ENCODE measurements at regions not wholly inside any gene's neighbourhood (a gene's known extent, or its start where the extent isn't known, plus 50 kb on each side); places are given as distances from the start of the nearest gene placed in this dataset.
"Not testable (repeated sequence)": the region's sequence is repeated elsewhere in the genome, so short reads cannot be mapped to it uniquely, and the experiment has no call there.

DNA sequence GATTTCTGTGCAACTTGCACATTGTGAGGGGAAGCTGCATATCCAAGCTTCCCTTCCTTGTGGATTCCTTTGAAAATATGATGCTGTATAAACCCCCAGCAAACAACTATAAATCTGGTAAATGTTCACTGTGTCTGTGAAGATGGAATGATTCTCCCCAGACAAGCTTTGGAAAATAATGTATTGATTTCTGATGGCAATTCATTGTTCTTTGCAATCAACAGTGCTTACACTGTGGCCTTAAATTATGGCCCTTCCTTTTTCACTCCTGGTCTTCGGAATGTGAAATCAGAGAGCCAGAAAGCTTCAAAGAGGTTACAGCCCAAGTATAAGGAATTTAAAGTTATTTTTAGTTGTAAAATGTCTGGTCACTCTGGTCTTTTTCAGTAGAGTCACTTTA lies 308.8 kb downstream of the CBLN4 start:
- DNase-seq (ENCODE audit: low spot score in 2 of 2) (no peak), FAIRE-seq (no peak)

DNA sequence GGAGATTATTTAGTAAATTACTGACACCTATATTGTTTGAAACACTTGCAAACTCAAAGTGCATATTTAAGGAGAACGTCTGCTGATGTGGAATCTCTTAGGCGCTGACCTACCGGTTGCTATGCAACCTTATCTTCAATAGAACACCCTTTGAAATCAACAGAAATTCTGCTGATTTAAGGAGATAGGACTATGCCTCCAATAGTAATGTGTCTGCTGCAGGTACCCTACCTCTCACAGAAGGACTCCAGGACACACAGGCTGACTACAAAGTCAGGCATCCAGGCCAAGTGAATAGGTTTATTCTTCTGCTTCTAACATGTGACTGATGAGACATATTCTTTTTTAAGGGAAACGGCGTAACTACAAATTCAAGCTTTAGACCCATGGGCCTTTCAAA lies 311.7 kb downstream of the CBLN4 start:
- no peak for DNase-seq (ENCODE audit: low spot score in 2 of 2)
- FAIRE-seq, result no peak

DNA sequence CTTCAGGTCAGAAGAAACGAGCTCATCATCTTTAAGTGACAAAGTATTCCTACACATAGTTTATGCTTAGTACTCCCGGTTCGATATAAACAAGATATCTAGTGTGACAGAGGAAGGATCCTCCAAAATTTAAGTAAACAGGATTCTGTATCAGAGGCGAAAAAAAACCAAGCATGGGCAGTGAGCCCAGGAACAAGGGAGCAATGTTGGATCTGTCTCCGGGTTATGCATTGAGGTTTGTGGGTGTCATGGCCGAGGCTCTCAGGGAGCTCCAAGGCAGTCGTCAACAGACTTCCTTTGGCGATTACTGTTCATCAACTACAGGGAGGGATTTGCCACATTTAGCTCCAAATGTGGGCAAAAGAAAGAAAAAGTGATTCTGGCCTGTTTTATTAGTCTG lies 319.5 kb downstream of the CBLN4 start:
- no peak for FAIRE-seq

DNA sequence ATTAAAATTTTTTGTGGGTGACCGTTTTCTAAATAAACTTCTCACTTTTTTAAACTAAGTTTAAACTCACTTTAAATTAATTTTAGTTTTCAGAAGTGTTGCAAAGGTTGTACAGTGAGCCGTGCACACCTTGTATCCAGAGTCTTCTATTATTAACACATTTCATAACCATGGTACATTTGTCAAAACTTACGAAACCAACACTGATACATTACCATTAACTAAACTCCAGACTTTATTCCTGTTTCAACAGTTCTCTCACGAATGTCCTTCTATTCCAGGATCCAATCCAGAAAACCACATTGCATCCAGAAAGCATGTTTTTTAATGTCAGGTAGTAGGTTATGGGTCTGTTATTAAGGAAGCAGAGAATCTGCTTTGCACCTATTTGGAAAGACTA lies 319.9 kb downstream of the CBLN4 start:
- DNase-seq (ENCODE audit: low spot score in 2 of 2) (no peak), FAIRE-seq (no peak)

More for the DNA sequence above, 319.5 kb downstream of the CBLN4 start:
- DNase-seq (ENCODE audit: low spot score in 2 of 2), result no peak

DNA sequence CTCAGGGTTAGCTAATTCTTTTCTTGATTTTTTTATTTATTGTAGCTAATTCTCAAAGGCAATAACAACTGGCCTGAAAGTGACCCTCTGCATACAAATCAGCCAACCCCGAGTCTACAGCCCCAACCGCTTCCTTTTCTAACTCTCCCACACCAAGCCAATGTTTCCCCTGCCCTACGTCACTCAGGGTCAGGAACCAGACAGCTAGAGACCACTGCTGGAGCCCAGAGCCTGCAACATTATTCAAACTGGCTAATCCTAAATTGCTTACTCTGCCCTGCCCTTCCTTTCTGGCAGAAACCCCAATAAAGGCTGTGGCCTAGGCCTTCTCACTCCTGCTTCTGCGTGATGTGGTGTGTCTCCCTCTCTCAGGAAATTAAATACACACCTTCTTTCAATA lies 320.7 kb downstream of the CBLN4 start:
- FAIRE-seq, result no peak

DNA sequence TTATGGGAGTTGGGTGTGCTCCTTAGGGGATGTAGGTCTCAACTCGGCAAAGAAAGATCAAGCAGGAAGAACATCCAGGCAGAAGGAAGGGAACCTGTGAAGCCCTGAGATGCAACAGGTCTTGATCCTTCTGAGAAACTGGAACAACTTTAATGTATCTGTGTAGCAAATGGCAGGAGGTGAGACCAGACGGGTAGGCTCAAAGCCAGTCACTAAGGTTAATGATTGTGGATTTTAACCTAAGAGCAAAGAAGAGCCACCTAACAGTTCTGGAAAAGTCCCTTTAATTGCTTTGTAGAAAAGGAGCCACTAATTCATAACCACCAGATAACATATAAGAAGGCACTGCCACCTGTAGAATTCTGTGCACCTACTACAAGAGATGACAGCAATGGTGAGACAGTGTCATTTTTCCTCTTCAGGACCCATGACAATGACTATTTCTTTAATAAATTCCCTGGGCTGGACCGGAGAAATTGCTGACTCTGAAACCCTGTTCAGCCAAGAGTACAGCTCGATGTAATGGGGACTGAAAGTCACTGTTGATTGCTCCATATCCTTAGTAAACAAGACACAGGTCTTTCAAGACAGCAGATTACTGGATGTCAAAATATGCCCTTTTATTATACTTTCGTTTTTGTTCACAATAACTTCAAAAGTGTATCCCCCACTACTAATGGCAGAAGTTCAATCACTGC lies 326.2 kb downstream of the CBLN4 start:
- no peak for DNase-seq (ENCODE audit: low spot score in 2 of 2)
- no peak for FAIRE-seq

More for the DNA sequence above, 320.7 kb downstream of the CBLN4 start:
- no peak for DNase-seq (ENCODE audit: low spot score in 2 of 2)

DNA sequence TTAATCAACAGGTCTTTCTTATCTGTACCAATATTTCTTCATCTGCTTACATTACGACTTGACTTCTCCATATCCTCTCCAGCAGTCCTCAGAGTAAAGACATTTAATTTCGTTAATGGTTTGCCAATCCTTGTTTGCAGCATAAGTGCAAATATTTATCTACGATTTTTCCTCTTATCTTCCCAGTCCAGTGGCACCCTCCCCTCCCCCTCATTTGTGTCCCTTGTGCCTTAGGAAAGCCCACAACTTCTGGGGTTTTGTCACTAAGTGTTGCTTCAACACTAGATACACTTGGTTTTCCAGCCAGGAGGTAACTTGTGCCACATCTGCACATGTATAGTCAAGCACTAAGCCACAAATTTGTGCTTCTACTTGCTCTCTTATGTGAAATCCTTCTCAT lies 327.2 kb downstream of the CBLN4 start:
- no peak for FAIRE-seq
- DNase-seq (ENCODE audit: low spot score in 2 of 2), result no peak

DNA sequence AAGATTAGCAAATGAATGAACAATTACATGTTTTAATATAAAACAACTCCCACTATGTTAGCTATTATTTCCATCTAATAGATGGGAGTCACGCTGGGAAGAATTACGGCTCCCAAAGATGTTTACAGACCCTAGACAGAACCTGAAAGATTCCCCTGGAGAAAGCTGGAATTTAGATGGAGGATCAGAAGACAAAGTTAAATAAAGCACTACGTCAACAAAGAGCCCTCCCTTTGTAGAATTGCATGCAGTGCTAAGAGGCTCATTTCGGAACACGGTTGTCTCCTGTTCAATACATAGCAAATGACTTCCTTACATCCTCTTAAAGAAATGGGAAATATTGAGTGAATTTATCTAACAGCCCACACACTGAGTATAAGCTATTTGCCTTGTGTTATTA lies 328.3 kb downstream of the CBLN4 start:
- no peak for FAIRE-seq
- no peak for DNase-seq (ENCODE audit: low spot score in 2 of 2)

DNA sequence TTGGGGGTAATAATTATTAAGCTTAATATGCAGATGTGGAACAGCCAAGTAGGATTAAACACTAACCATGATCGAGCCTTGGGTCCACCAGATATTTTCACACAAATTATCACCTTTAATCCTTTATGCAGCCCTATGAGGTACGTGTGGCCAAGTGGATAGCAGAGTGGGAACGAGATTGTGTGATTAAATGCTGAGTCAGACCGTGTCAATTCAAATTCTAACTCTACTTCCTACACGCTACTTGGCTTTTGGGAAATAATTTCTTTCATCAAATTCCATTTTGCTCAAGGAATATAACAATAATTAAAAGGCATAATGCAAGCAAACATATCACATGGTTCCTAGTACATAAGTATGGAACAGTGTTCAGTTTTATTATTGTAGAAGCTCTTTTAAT lies 329.2 kb downstream of the CBLN4 start:
- no peak for FAIRE-seq
- DNase-seq (ENCODE audit: low spot score in 2 of 2), result no peak

DNA sequence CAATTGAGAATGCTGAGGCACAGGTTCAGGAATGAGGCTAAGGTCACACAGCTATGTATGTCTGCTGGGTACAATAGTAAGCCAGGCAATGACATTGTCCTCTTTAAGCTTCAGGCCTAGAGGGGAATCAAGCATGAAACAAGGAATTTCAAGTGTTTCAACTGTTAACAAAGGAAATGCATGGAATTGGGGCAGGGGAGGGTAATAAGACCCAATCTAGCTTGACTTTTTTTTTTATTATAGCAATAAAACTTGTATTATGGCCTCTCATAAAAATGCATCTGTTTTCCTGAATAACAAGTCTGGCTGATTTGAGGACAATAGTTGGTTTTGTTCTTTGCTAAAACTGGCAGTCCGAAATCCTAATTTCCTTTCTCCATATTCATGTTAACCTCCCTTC lies 336.7 kb downstream of the CBLN4 start:
- DNase-seq (ENCODE audit: low spot score in 2 of 2) (no peak), FAIRE-seq (no peak)

DNA sequence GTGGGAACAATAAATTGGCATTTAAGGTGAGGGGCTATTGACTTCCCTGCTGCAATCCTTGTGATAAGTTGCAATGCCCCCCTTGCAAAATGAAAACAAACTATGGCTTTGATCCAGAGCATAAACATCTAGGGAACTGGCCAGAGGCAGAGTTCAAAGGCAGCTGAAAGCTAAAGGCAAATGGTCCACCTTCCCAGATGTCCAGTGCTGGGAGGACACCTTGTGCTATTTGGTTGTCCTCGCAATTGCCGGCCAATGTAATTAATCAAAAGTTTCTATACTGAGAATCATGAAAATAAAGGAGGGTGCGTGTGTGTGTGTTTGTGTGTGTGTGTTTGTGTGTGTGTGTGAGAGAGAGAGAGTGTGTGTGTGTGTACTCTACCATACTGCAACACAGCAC lies 337.4 kb downstream of the CBLN4 start:
- DNase-seq (ENCODE audit: low spot score in 2 of 2) (no peak), FAIRE-seq (no peak)

DNA sequence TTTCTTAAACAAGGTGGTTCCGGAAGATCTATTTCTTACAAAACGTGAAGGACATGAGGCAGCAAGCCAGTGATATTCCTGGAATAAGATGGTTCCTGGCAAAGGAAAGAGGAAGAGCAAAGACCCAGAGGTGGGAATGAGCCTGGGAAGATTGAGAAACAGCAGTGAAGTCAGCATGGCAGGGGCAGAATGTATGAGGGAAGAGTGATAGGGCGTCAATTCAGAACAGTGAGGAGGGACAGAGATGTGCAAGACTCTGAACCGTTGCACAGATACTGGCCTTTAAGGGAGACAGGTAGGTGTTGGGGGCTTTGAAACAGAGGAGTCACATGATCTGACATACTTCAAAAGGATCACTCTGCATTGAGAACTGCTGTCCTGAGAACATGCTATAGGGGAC lies 338.3 kb downstream of the CBLN4 start:
- DNase-seq (ENCODE audit: low spot score in 2 of 2), result no peak
- FAIRE-seq, result no peak

DNA sequence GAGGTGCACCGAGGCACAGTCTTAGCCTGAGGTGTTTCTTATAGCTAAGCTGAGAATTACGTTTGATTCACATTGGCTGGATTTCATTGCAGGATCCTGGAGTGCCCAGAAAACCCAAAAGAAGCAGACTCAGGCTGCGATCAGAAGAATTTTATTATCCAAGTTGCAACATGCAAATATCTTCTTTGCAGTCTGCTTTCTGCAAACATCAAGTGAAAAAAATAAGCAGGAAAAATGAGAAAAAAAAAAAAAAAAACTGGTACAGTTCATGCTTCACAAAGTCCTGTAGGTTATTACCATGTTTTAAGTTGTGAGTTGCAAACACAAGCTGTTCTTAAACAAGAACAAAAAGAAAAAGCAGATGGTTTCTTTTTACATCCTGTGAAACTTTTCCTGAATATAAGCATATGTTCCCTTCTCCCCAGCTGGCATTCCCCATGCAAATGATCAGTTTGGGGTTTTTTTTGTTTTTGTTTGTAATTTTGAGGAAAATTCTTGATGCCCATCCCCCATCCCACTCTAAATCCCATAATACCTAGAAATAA lies 349.0 kb downstream of the CBLN4 start:
- FAIRE-seq (no peak), DNase-seq (ENCODE audit: low spot score in 2 of 2) (no peak)

DNA sequence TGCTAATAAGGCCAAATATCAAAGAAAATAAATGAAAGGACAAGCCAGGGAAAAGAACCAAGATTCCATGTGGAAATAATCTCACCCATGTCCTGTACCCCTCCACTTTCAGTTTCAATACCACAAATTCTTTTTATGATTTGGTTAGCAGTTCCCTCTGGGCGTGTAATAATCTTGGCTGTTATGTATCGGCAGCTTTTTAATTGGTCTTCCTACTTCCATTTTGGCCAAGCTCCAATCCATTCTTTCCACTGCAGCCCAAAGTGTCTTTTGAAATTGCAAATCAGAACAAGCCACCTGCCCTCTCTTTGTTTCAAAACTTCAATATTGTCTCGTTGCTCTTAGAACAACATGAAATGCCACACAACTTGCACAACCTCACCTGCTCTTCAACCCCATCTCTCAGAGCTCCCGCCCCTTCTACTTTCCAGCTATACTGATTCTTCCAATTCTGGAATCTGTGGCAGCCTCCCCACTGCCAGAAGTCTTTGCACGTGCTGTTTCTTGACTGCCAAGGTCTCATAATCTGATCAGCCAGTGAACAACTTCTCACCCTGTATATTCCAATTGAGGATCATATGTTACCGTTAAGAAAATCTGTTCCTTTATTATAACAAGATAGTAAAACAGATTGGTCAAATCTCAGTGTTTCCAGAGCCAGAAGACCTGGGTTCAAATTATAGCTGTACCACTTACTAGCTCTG lies 354.5 kb downstream of the CBLN4 start:
- FAIRE-seq, result no peak
- no peak for DNase-seq (ENCODE audit: low spot score in 2 of 2)

DNA sequence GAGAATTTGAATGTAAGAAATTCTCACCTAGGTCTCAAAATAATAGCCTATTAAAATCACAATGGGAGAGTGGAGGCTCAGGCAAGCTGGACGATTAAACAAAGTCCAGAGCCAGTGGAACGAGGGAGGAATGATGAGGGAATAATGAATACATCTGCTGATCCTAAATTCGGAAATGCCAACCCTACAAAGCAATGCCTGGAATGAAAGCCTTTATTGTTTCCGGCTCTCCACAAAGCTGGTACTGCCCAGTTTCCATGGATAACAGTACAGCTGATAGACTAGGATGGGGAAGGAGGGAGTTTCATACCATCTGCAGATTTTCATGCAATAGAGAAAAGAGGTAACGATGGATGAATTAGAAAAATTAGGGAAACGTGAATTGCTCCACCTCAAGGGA lies 356.1 kb downstream of the CBLN4 start:
- FAIRE-seq (no peak), DNase-seq (ENCODE audit: low spot score in 2 of 2) (peak in 1 of 2 donors; percentile 3)

DNA sequence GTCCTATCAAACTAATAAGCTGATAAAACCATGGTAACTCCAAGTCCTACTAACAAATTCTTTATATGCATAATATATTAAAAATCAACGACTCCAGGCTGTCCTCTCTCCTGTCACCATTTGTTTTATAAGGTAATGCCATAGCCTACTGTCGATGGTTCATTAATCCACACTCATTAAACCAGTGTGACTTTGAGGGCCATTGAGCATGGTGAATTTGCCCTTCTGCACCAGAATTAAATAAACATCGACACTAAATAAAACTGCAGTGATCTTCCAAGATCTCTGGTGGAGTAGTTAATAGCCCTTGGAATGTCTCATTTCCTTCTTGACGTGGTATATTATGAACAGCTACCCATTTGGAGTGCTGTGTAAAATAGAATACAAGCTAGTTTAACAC lies 358.5 kb downstream of the CBLN4 start:
- FAIRE-seq (no peak), DNase-seq (ENCODE audit: low spot score in 2 of 2) (no peak)

DNA sequence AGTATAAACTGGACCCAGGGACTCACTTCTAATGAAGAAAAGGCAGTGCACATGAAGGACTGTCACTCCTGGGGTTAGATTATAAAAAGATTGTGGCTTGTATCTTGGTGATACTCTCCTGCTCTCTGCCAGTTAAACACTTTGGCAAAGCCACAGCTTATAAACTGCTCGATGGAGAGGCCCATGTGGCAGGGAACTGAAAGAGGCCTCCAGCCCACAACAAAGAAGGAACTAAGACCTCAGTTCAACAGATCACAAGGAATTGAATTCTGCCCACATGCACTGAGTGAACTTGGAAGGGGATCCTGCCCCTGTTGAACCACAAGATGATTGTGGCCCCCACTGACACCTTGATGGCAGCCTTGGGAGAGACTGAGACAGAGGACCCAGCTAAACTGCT lies 363.8 kb downstream of the CBLN4 start:
- FAIRE-seq, result no peak
- DNase-seq (ENCODE audit: low spot score in 2 of 2), result no peak

DNA sequence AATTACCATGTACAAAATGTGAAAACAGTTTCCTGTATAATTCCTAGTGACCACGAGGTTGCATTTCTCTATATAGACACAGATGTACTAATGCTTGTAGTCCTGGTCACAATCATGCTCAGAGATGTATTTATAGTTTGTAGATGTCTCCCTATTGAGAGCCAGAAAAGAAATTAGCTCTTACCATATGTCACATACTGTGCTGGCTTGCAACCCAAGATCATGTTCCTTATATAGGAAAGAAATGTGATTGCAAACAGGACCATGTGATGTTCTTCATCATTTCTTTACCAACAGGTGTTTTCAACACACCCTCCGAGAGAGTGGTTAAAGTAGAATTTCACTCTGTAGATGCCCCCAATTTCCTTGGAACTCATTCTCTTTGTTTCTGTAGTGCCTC lies 369.4 kb downstream of the CBLN4 start:
- no peak for DNase-seq (ENCODE audit: low spot score in 2 of 2)
- no peak for FAIRE-seq

DNA sequence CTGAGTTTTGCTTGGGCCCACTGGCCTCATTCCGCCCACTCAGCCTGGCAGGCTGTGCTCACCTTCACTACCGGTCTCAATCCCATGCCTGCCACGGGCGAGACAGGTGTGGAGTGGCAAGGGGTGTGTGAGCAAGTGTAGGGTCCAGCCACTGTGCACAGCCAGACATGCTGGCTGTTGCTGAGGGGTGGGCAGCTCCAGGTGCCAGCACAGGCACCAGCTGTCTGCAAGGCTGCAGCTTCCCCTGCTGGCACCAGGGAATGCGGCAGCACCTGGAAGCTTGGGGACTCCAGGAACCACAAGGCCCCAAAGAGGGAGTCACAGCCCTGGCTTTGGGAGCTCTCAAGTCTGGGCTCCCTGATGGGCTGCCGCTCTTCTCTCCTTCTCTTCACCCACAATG lies 372.7 kb downstream of the CBLN4 start:
- no peak for FAIRE-seq

DNA sequence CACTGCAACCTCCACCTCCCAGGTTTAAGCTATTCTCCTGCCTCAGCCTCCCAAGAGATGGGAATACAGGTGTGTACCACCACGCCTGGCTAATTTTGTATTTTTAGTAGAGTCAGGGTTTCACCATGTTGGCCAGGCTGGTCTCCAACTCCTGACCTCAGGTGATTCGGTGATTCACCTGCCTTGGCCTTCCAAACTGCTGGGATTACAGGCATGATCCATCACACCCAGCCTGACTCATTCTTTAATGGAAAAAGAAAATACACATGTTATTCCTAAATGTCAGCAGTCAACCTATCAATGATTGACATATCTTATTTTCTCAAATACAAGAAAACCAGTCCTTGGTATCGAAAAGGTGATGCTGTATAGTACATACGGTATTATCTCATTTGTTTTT lies 376.2 kb downstream of the CBLN4 start:
- DNase-seq (ENCODE audit: low spot score in 2 of 2); FAIRE-seq: not testable (repeated sequence)

More for the DNA sequence above, 372.7 kb downstream of the CBLN4 start:
- DNase-seq (ENCODE audit: low spot score in 2 of 2), result no peak

DNA sequence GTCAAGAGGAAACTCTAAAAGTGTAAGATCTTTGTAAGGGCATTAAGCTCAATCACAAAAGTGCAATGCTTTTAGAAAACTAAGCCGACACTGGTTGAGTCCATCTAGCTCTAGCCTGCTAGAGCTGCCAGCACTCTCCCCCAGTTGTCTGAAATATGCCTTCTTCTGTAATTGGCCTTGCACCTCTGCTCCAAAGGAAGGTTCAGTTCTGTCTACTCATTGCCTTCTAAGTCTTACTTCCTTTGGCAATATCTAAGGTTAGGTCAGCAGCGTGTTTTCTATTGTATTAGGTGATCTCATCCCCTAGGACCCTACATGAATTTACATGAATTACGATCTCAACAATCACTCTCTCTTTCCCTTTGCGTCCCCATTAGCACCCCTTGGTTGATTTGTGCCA lies 378.6 kb downstream of the CBLN4 start:
- FAIRE-seq, result no peak

DNA sequence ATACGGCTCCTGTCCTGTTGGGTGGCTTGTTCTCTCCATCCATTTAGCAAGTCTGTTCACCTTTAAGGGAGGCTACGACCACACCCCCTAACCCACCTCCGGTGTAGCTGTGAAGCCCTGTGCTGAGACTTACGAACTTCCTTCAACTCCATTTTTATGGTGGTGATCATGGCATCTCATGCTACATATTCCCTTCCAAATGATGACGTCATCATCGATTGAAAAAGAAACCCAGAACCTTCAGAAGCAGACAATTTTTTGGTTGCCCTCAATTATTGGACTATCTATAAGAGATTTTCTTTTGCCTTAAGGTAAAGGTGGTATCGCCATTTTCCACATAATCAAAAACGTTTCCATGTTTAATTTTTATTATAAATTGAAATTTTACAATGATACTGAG lies 389.0 kb downstream of the CBLN4 start:
- DNase-seq (ENCODE audit: low spot score in 2 of 2), result no peak
- FAIRE-seq, result no peak

More for the DNA sequence above, 378.6 kb downstream of the CBLN4 start:
- DNase-seq (ENCODE audit: low spot score in 2 of 2), result no peak

Data from frontal cortex (tissue), 3 donors.